ENCODE measurements at regions not wholly inside any gene's neighbourhood (a gene's known extent, or its start where the extent isn't known, plus 50 kb on each side); places are given as distances from the start of the nearest gene placed in this dataset.
A peak's percentile ranks its signal among the peaks of the same experiment; 100 is the strongest.

DNA sequence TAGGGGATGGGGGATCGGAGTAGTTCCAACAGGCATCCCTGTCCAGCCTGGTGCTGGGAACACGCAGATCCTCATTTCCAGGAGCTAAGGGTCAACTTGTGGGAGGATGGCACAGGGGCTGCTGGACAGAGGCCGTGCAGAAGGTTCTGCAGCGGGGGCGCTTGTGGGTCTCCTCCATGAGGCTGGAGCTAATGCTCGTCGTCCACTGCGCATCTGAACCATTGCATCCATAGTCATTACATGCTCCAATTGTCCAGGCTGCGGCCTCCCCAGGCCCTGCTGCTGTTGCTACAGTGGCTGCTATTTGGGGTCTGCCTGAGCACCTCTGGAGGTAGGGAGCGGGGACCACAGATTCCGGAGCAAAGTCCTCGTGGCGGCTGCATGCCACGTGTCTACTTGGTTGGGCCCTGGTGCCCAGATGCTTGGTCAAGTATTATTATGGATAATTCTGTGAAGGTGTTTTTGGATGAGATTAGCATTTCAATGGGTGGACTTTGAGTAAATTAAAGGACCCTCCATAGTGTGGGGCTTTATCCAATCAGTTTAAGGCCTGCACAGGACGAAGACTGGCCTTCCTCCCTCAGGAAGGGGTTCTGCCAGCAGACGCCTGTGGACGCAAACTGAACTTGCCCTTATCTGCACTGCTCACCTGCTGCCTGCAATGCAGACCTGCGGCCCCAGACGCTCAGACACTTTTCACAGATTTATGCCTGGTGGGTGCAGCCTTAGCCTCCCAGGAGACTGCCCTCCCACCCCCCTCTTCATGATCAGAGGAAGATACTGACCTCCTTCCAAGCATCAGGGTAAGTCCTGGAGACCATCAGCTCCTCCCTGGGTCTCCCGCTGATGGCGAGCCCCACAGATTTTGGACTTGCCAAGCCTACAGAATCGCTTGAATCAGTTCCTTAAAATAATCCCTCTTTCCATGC, 127.5 kb upstream of the IRX4 start:
- no peaks in the 10 kb centered on the region for H3K36me3 ChIP-seq
- no peak for DNase-seq (ENCODE audit: low spot score in 2 of 2)
- TF ChIP-seq, protein P1, sequence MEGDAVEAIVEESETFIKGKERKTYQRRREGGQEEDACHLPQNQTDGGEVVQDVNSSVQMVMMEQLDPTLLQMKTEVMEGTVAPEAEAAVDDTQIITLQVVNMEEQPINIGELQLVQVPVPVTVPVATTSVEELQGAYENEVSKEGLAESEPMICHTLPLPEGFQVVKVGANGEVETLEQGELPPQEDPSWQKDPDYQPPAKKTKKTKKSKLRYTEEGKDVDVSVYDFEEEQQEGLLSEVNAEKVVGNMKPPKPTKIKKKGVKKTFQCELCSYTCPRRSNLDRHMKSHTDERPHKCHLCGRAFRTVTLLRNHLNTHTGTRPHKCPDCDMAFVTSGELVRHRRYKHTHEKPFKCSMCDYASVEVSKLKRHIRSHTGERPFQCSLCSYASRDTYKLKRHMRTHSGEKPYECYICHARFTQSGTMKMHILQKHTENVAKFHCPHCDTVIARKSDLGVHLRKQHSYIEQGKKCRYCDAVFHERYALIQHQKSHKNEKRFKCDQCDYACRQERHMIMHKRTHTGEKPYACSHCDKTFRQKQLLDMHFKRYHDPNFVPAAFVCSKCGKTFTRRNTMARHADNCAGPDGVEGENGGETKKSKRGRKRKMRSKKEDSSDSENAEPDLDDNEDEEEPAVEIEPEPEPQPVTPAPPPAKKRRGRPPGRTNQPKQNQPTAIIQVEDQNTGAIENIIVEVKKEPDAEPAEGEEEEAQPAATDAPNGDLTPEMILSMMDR (IDR thresholded peaks at IDR 0.05): no peak
- TF ChIP-seq POLR2A (IDR thresholded peaks at IDR 0.05) (no peak), EP300 (IDR thresholded peaks at IDR 0.05) (no peak)
- no peak overlapping the region for H3K4me3 ChIP-seq
- H3K27ac ChIP-seq: no peak overlapping the region
- WGBS, 2 donors: 84 to 87% methylated on average over 20 to 21 of the region's 22 CpGs
- peaks cover 0 to 10% (median 0%) of the 10 kb centered on the region in 4 donors for H3K9me3 ChIP-seq
- no peaks in the 10 kb centered on the region for H3K27me3 ChIP-seq
- H3K4me1 ChIP-seq: no peaks in the 10 kb centered on the region

GRCh38 chr5:2008851-2009629, 126.3 kb upstream of the IRX4 start:
- no peak for DNase-seq (ENCODE audit: low spot score in 2 of 2)
- 55 to 61% methylated on average over 15 of the region's 15 CpGs for WGBS, 2 donors
- Histone ChIP-seq H3K36me3 (no peaks in the 10 kb centered on the region), H3K4me1 (no peaks in the 10 kb centered on the region), H3K27me3 (no peaks in the 10 kb centered on the region), H3K27ac (no peak overlapping the region), H3K4me3 (no peak overlapping the region), H3K9me3 (peaks cover 0 to 12% (median 0%) of the 10 kb centered on the region in 4 donors)
- TF ChIP-seq EP300 (IDR thresholded peaks at IDR 0.05) (no peak), POLR2A (IDR thresholded peaks at IDR 0.05) (no peak)
- TF ChIP-seq, protein P1 (IDR thresholded peaks at IDR 0.05): no peak

DNA sequence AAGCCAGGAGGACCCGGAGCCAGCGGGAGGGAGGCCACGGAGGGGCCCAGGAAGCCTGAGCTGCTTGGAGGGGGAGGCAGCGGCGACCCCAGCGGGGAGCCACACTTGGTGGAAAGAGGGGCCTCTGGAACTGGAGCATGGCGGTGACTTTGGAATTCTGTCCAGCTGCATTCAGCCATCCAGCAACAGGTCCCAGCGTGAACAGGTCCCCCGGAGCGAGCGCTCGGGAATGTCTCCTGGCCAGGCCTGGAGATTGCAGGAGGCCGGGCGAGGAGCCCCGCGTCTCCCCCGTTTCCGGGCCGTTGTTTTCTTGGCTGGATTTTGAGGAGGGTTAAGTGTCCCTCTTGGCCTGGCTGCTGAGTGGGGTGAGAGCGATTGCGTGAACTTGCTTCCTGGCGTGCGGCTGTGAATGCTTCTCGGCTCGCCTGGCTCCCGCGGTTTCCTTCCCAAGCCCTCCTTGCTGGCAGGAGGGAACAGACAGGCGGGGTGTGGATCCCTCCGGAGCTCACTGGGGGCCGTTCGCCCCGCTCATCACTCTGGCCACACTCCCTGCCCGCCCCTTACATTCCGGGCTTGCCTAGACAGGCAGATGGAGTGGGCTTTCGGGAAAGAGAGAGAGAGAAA, 125.3 kb upstream of the IRX4 start:
- Histone ChIP-seq H3K36me3 (no peaks in the 10 kb centered on the region), H3K27ac (no peak overlapping the region), H3K9me3 (peaks cover 0 to 12% (median 0%) of the 10 kb centered on the region in 4 donors), H3K4me1 (no peaks in the 10 kb centered on the region), H3K27me3 (no peaks in the 10 kb centered on the region), H3K4me3 (peak overlapping the region in 1 of 4 donors; percentile 4)
- no peak for DNase-seq (ENCODE audit: low spot score in 2 of 2)
- TF ChIP-seq POLR2A (IDR thresholded peaks at IDR 0.05) (no peak), EP300 (IDR thresholded peaks at IDR 0.05) (no peak)
- TF ChIP-seq, protein P1 (IDR thresholded peaks at IDR 0.05): no peak
- 24 to 30% methylated on average over 34 to 35 of the region's 35 CpGs for WGBS, 2 donors

- 79 to 93% methylated on average over 6 to 24 of the region's 24 CpGs for WGBS, 2 donors
- Histone ChIP-seq H3K27ac (no peak overlapping the region), H3K4me1 (no peaks in the 10 kb centered on the region), H3K36me3 (no peaks in the 10 kb centered on the region), H3K9me3 (peaks cover 0 to 12% (median 0%) of the 10 kb centered on the region in 4 donors), H3K27me3 (no peaks in the 10 kb centered on the region), H3K4me3 (no peak overlapping the region)
- TF ChIP-seq, protein P1 (IDR thresholded peaks at IDR 0.05): no peak
- TF ChIP-seq POLR2A (IDR thresholded peaks at IDR 0.05): no peak
- TF ChIP-seq EP300 (IDR thresholded peaks at IDR 0.05): no peak
- no peak for DNase-seq (ENCODE audit: low spot score in 2 of 2)
Measured at GRCh38 chr5:2007496-2007877, 124.8 kb upstream of the IRX4 start.
